CD4-positive, alpha-beta T cell (primary cell): ENCODE measurements at regions not wholly inside any gene's neighbourhood (a gene's known extent, or its start where the extent isn't known, plus 50 kb on each side); places are given as distances from the start of the nearest gene placed in this dataset.

ENCODE experiments used
- ATAC-seq: fragments of 200-7000 bp; cut with Tn5 transposase; one replicate; pipeline ENCODE4 v1.10.0; 2022; ENCODE audit warnings: mild to moderate bottlenecking; ENCODE audit not compliant: poor library complexity
- CTCF ChIA-PET: fragments of 350-600 bp; sonication (Branson Sonifier 250); formaldehyde crosslinking; loops from one replicate; lab custom pipeline; 2021; ENCODE audit warnings: antibody characterized with exemption, inconsistent platforms; lab: Charles Lee
- POLR2A ChIA-PET: fragments of 350-600 bp; sonication (Branson Sonifier 250); formaldehyde crosslinking; loops from one replicate; lab custom pipeline; 2021; ENCODE audit warnings: antibody characterized with exemption, inconsistent platforms; lab: Charles Lee
- DNase-seq, 14 experiments: peaks; one replicate each; pipeline ENCODE4 v3.0.0-alpha.2; 2013 to 2020; ENCODE audit warnings: mixed read lengths in 2 of 14
- H3K27ac ChIP-seq, 2 donors: one replicate each; pipeline versions ENCODE4 v1.5.1 to v1.7.0; 2013; ENCODE audit warnings: low read length in 2 of 2, low read depth in 1 of 2, mild to moderate bottlenecking in 1 of 2
- H3K27me3 ChIP-seq, 2 experiments: 1 replicate in 1 of 2; 2 replicates in 1 of 2; pipeline versions ENCODE4 v1.6.1 to v1.7.0; 2013; ENCODE audit warnings: low read length in 2 of 2, control low read depth in 1 of 2, mild to moderate bottlenecking in 1 of 2, moderate library complexity in 1 of 2; ENCODE audit not compliant: insufficient read depth in 2 of 2, control insufficient read depth in 1 of 2
- H3K36me3 ChIP-seq: one replicate; pipeline ENCODE4 v1.6.1; 2013; ENCODE audit warnings: low read length, control low read depth; ENCODE audit not compliant: insufficient read depth
- H3K4me1 ChIP-seq: one replicate; pipeline ENCODE4 v1.6.1; 2013; ENCODE audit warnings: low read length, control low read depth; ENCODE audit not compliant: insufficient read depth
- H3K4me3 ChIP-seq: one replicate; pipeline ENCODE4 v1.5.1; 2013; ENCODE audit warnings: mild to moderate bottlenecking, low read length, moderate library complexity
- H3K9me3 ChIP-seq, 2 experiments: 1 replicate in 1 of 2; 2 replicates in 1 of 2; pipeline versions ENCODE4 v1.6.1 to v1.7.0; 2013; ENCODE audit warnings: low read length in 2 of 2, mild to moderate bottlenecking in 2 of 2, control low read depth in 1 of 2, moderate library complexity in 1 of 2; ENCODE audit not compliant: control insufficient read depth in 1 of 2, insufficient read depth in 1 of 2
- H3K27ac Mint-ChIP-seq: one replicate; pipeline ENCODE4 v1.8.0; 2020; ENCODE audit warnings: mixed read lengths
- H3K27me3 Mint-ChIP-seq: one replicate; pipeline ENCODE4 v1.8.0; 2021; ENCODE audit warnings: mixed read lengths
- H3K36me3 Mint-ChIP-seq: one replicate; pipeline ENCODE4 v1.8.0; 2021; ENCODE audit warnings: low read depth, mixed read lengths
- H3K4me1 Mint-ChIP-seq: one replicate; pipeline ENCODE4 v1.8.0; 2021; ENCODE audit warnings: low read depth, mixed read lengths
- H3K4me3 Mint-ChIP-seq: one replicate; pipeline ENCODE4 v1.8.0; 2020; ENCODE audit warnings: mild to moderate bottlenecking, mixed read lengths
- H3K9me3 Mint-ChIP-seq: one replicate; pipeline ENCODE4 v1.8.0; 2020; ENCODE audit warnings: mixed read lengths
- CTCF ChIP-seq: fragments of 200-600 bp; IDR thresholded peaks from one replicate; pipeline ENCODE4 v1.8.0; 2022; ENCODE audit warnings: antibody characterized with exemption, mild to moderate bottlenecking
- intact Hi-C, 2 experiments: fragments of 100-400 bp; cut with DNase I in 1 of 2; cut with micrococcal nuclease in 1 of 2; formaldehyde crosslinking; loops; one replicate each; pipeline versions ENCODE4 v1.15.1 to v1.9.0; 2023 to 2025; cut with DNase I, micrococcal nuclease

DNA sequence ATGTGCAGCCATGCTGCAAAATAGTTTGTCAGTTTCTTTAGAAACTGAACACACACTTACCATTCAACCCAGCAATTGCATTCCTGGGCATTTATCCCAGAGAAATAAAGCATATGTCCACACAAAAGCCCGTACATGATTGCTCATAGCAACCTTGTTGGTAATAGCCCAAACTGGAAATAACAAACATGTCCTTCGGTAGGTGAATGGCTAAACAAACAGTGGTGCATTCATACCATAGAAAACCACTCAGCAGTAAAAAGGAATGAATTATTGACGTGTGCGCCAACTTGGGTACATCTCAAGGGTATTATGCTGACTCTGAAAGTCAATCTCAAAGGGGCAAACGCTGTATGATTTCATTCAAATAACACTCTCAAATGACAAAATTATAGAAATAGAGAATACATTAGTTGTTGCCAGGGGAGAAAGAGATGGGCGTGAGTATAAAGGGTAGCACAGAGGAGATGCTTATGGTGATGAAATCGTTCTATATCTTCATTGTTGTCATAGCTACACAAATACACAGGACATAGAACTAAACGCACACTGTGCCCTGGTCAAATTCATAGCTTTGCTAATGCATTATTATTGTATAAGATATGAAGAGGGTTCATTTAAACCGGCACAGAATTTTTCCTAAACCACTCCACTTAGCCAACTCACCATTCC, 58.2 kb downstream of the DRD1 start:
- peaks cover 31% of the 10 kb centered on the region for H3K27me3 Mint-ChIP-seq
- H3K4me1 Mint-ChIP-seq: no peaks in the 10 kb centered on the region
- no peak overlapping the region for H3K27ac ChIP-seq
- no peak for ATAC-seq
- DNase-seq: no peak
- no peak overlapping the region for H3K4me3 Mint-ChIP-seq
- no peak overlapping the region for H3K4me3 ChIP-seq
- no peaks in the 10 kb centered on the region for H3K36me3 ChIP-seq
- H3K4me1 ChIP-seq: no peaks in the 10 kb centered on the region
- no peaks in the 10 kb centered on the region for H3K9me3 ChIP-seq
- no peak overlapping the region for H3K27ac Mint-ChIP-seq
- no peaks in the 10 kb centered on the region for H3K9me3 Mint-ChIP-seq
- intact Hi-C loops: no loop called here
- H3K36me3 Mint-ChIP-seq: no peaks in the 10 kb centered on the region
- TF ChIP-seq CTCF: no peak
- CTCF ChIA-PET: no interaction called here
- POLR2A ChIA-PET: no interaction called here
- H3K27me3 ChIP-seq: peaks cover 0 to 11% of the 10 kb centered on the region in 2 experiments

GRCh38 chr5:175384724-175385552, 59.0 kb downstream of the DRD1 start:
- no peaks in the 10 kb centered on the region for H3K4me1 ChIP-seq
- ChIA-PET CTCF (no interaction called here), POLR2A (no interaction called here)
- H3K4me3 ChIP-seq: no peak overlapping the region
- no peak for DNase-seq
- no peak for TF ChIP-seq CTCF
- intact Hi-C loops: no loop called here
- Mint-ChIP-seq H3K36me3 (no peaks in the 10 kb centered on the region), H3K27ac (no peak overlapping the region), H3K4me1 (no peaks in the 10 kb centered on the region), H3K9me3 (no peaks in the 10 kb centered on the region), H3K4me3 (no peak overlapping the region), H3K27me3 (peaks cover 29% of the 10 kb centered on the region)
- no peak for ATAC-seq
- peaks cover 0 to 10% of the 10 kb centered on the region in 2 experiments for H3K27me3 ChIP-seq
- no peak overlapping the region for H3K27ac ChIP-seq
- H3K9me3 ChIP-seq: no peaks in the 10 kb centered on the region
- H3K36me3 ChIP-seq: no peaks in the 10 kb centered on the region

- ChIA-PET POLR2A (no interaction called here), CTCF (no interaction called here)
- no peaks in the 10 kb centered on the region for H3K9me3 ChIP-seq
- no peak for TF ChIP-seq CTCF
- no peaks in the 10 kb centered on the region for H3K4me1 Mint-ChIP-seq
- no peaks in the 10 kb centered on the region for H3K36me3 Mint-ChIP-seq
- no peak overlapping the region for H3K27ac ChIP-seq
- H3K9me3 Mint-ChIP-seq: no peaks in the 10 kb centered on the region
- H3K27ac Mint-ChIP-seq: no peak overlapping the region
- H3K27me3 Mint-ChIP-seq: peaks cover 35% of the 10 kb centered on the region
- H3K36me3 ChIP-seq: no peaks in the 10 kb centered on the region
- no peak overlapping the region for H3K4me3 ChIP-seq
- ATAC-seq (no peak), DNase-seq (no peak)
- H3K4me1 ChIP-seq: no peaks in the 10 kb centered on the region
- H3K4me3 Mint-ChIP-seq: no peak overlapping the region
- H3K27me3 ChIP-seq: peaks cover 2 to 4% of the 10 kb centered on the region in 2 experiments
- intact Hi-C loops: no loop called here
Observed at GRCh38 chr5:175383350-175383749, 60.6 kb downstream of the DRD1 start.
